Activated T-cell treated with anti-CD3 and anti-CD28 coated beads for 24 hours (primary cell): ENCODE measurements at regions not wholly inside any gene's neighbourhood (a gene's known extent, or its start where the extent isn't known, plus 50 kb on each side); places are given as distances from the start of the nearest gene placed in this dataset.
"Not testable (repeated sequence)": the region's sequence is repeated elsewhere in the genome, so short reads cannot be mapped to it uniquely, and the experiment has no call there.

Experiments used
- DNase-seq: peaks from one replicate; pipeline ENCODE4 v3.0.0-alpha.2; 2020; ENCODE audit warnings: low read depth

GRCh38 chr6:85747093-85747492 is 104.4 kb upstream of the SYNCRIP start:
- DNase-seq = no peak

- DNase-seq = no peak
Observed at GRCh38 chr6:85744433-85744970, 101.8 kb upstream of the SYNCRIP start.

- no peak for DNase-seq
Observed at GRCh38 chr6:85726206-85726605, 83.5 kb upstream of the SYNCRIP start.

- no peak for DNase-seq
Observed at GRCh38 chr6:85715797-85716196, 73.1 kb upstream of the SYNCRIP start.

- DNase-seq = no peak
Observed at GRCh38 chr6:85714893-85715530, 72.3 kb upstream of the SYNCRIP start.

GRCh38 chr6:85712346-85712745 is 69.7 kb upstream of the SYNCRIP start:
- no peak for DNase-seq

GRCh38 chr6:85707515-85708145 is 64.9 kb upstream of the SYNCRIP start:
- not testable (repeated sequence) for DNase-seq

GRCh38 chr6:85706272-85706671 is 63.6 kb upstream of the SYNCRIP start:
- DNase-seq = no peak

GRCh38 chr6:85705220-85705619 is 62.5 kb upstream of the SYNCRIP start:
- DNase-seq = no peak

GRCh38 chr6:85703406-85703805 is 60.7 kb upstream of the SYNCRIP start:
- no peak for DNase-seq
